Right atrium auricular region (tissue), 2 donors: ENCODE measurements at regions not wholly inside any gene's neighbourhood (a gene's known extent, or its start where the extent isn't known, plus 50 kb on each side); places are given as distances from the start of the nearest gene placed in this dataset.
"Not testable (repeated sequence)": the region's sequence is repeated elsewhere in the genome, so short reads cannot be mapped to it uniquely, and the experiment has no call there.

Source experiments
- DNase-seq: peaks from one replicate; pipeline ENCODE4 v3.0.0-alpha.2; 2019; ENCODE audit warnings: low spot score
- H3K27ac ChIP-seq, 2 donors: fragments of 200-600 bp; sonication (generic); 1 replicate in 1 of 2; 2 replicates in 1 of 2; pipeline ENCODE4 v1.5.1; 2016 to 2019
- H3K27me3 ChIP-seq, 2 donors: fragments of 200-600 bp; sonication (generic); one replicate each; pipeline versions ENCODE4 v1.5.1 to v1.6.0; 2017 to 2019
- H3K36me3 ChIP-seq: fragments of 200-600 bp; sonication (generic); one replicate; pipeline ENCODE4 v1.5.1; 2016
- H3K4me1 ChIP-seq, 2 donors: fragments of 200-600 bp; sonication (generic); one replicate each; pipeline versions ENCODE4 v1.5.1 to v1.6.0; 2017 to 2019
- H3K4me3 ChIP-seq, 2 donors: fragments of 200-600 bp; sonication (generic); 1 replicate in 1 of 2; 2 replicates in 1 of 2; pipeline ENCODE4 v1.5.1; 2017 to 2019; ENCODE audit warnings: mild to moderate bottlenecking in 1 of 2, moderate library complexity in 1 of 2
- H3K9me3 ChIP-seq, 2 donors: fragments of 200-600 bp; sonication (generic); one replicate each; pipeline ENCODE4 v1.5.1; 2019
- TF ChIP-seq, protein P1 (sequence below), 2 donors: fragments of 200-600 bp; sonication (generic); IDR thresholded peaks; one replicate each; pipeline ENCODE4 v1.5.1; 2019; ENCODE audit warnings: antibody characterized with exemption in 2 of 2

DNA sequence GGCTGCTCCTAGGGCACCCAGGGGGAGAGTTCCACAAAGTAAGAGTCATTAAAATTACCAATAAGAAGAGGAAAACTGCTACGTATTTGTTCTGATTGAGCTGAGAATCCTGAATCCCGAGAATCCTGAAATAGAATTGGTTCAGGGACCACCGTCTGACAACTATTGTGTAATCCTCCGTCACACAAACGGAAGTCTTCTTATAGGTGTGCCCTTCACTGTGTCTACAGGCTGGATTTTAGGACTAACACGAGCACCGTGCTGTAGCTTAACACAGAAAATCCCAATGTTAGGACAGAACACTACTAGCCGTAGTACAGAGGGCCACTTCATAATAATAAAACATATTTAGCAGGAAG is 50.6 kb upstream of the RNF182 start:
- peaks cover 0 to 11% of the 10 kb centered on the region in 2 donors for H3K4me1 ChIP-seq
- no peaks in the 10 kb centered on the region for H3K36me3 ChIP-seq
- no peak overlapping the region for H3K27ac ChIP-seq
- no peaks in the 10 kb centered on the region for H3K27me3 ChIP-seq
- peak overlapping the region in 1 of 2 donors; percentile 52 for H3K4me3 ChIP-seq
- TF ChIP-seq, protein P1, sequence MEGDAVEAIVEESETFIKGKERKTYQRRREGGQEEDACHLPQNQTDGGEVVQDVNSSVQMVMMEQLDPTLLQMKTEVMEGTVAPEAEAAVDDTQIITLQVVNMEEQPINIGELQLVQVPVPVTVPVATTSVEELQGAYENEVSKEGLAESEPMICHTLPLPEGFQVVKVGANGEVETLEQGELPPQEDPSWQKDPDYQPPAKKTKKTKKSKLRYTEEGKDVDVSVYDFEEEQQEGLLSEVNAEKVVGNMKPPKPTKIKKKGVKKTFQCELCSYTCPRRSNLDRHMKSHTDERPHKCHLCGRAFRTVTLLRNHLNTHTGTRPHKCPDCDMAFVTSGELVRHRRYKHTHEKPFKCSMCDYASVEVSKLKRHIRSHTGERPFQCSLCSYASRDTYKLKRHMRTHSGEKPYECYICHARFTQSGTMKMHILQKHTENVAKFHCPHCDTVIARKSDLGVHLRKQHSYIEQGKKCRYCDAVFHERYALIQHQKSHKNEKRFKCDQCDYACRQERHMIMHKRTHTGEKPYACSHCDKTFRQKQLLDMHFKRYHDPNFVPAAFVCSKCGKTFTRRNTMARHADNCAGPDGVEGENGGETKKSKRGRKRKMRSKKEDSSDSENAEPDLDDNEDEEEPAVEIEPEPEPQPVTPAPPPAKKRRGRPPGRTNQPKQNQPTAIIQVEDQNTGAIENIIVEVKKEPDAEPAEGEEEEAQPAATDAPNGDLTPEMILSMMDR (IDR thresholded peaks at IDR 0.05): no peak
- H3K9me3 ChIP-seq: no peaks in the 10 kb centered on the region
- DNase-seq: no peak

DNA sequence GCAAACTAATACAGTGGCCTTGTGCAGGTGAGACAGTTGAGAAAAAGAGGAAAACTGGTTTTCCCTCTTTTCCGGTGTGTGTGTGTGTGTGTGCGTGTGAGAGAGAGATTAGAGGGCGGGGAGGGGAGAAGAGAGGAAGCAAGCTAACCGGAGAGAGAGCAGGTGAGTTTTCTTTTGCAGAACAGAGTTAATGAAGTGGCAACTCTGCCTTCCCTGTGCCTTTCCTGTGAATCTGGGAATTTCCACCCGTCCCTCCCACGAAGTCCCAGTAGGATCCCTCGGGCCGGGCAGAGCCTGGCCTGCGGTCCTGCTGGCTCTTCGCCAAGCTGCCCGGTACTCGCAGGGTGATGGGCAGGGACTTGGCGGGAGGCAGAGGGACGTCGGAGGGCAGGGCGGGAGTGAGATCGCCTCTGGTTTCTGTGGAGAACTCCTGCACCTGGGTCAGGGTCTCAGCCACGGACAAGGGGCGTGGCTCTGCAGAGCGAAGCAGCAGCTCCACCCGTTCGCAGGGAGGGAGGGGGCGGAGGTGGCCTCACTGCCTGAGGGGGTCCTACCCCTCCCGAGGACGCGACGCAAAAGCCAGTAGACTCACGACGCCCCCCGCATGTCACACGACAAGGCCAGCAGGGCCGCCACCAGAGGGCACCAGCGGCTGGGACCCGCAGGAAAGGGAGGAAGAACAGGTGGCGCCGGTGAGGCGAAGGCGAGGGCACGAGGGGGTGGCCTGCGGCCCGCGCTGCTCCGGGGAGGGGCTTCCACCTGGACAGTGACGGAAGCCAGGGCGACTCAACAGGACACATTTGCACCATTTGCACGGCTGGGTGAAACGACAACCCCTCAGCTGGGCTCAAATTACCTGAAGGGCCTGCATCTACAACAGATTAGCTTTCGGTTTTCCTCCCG is 51.2 kb upstream of the RNF182 start:
- H3K36me3 ChIP-seq: no peaks in the 10 kb centered on the region
- H3K4me1 ChIP-seq: peaks cover 0 to 11% of the 10 kb centered on the region in 2 donors
- DNase-seq: peak; percentile 57

DNA sequence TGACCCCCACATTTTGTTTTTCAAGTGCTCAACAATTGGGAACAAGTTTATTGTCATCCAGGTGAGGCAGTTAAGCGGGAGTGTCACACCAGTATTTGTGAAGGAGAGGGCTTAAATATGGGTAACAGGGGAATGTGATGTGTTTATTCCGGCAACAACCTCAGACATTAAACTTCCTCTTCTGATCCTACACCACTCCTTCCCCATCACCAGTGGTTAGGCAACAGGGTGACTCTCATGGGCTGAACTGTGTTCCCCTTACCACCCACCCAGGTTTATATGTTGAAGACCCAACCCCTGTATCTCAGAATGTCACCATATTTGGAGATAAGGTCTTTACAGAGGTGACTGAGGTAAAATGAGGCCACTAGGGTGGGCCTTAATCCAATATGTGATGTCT is 52.1 kb upstream of the RNF182 start:
- no peaks in the 10 kb centered on the region for H3K9me3 ChIP-seq
- peaks cover 0 to 11% of the 10 kb centered on the region in 2 donors for H3K4me1 ChIP-seq
- no peaks in the 10 kb centered on the region for H3K27me3 ChIP-seq
- TF ChIP-seq, protein P1 (IDR thresholded peaks at IDR 0.05): no peak
- H3K36me3 ChIP-seq: no peaks in the 10 kb centered on the region
- H3K4me3 ChIP-seq: no peak overlapping the region
- H3K27ac ChIP-seq: no peak overlapping the region
- no peak for DNase-seq

More for the DNA sequence above, 51.2 kb upstream of the RNF182 start:
- H3K27ac ChIP-seq: no peak overlapping the region
- H3K9me3 ChIP-seq: no peaks in the 10 kb centered on the region
- TF ChIP-seq, protein P1 (IDR thresholded peaks at IDR 0.05): peak; percentile 43 to 74
- H3K27me3 ChIP-seq: no peaks in the 10 kb centered on the region
- peak overlapping the region; percentile 24 to 52 for H3K4me3 ChIP-seq

DNA sequence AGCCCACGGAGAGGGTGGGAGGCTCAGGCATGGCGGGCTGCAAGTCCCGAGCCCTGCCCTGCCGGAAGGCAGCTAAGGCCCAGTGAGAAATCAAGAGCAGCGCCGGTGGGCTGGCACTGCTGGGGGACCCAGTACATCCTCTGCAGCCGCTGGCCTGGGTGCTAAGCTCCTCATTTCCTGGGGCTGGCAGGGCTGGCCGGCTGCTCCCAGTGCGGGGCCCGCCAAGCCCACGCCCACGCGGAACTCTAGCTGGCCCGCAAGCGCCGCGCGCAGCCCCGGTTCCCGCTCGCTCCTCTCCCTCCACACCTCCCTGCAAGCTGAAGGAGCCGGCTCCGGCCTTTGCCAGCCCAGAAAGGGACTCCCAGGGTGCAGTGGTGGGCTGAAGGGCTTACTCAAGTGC is 52.7 kb upstream of the RNF182 start:
- H3K36me3 ChIP-seq, H3K9me3 ChIP-seq, H3K27me3 ChIP-seq, H3K27ac ChIP-seq, DNase-seq, H3K4me3 ChIP-seq: not testable (repeated sequence)
- H3K4me1 ChIP-seq: peaks cover 0 to 11% of the 10 kb centered on the region in 2 donors

DNA sequence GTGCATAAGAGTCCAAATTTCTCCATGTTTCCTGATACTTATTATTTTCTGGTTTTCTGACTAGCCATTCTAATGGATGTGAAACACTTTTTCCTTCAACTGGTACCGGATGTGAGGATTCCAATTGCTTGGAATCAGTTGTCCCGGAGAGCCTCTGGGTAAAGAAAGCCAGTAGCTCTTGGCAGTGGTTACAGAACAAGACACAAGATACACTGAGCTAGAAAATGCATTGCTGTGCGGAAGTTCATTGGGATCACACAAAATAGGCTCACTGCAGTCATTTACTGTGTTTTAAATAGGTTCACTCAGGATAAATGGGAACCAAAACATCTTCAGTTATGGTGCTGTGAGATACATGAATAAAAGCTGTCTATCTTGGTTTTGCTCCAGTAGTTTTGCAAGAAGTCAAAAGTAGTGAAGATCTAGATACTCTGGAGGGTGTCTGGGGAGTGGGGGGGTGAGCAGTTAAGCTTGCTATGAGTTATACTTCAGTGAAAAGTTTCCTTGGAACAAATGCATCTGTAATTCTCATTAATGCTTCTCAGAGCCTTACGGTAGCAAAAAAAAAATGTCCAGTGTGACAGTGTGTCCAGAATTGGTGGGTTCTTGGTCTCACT is 54.4 kb upstream of the RNF182 start:
- Histone ChIP-seq H3K9me3 (no peaks in the 10 kb centered on the region), H3K27ac (no peak overlapping the region), H3K36me3 (no peaks in the 10 kb centered on the region), H3K4me3 (no peak overlapping the region), H3K27me3 (no peaks in the 10 kb centered on the region), H3K4me1 (peaks cover 0 to 11% of the 10 kb centered on the region in 2 donors)
- TF ChIP-seq, protein P1 (IDR thresholded peaks at IDR 0.05): no peak
- DNase-seq: no peak

DNA sequence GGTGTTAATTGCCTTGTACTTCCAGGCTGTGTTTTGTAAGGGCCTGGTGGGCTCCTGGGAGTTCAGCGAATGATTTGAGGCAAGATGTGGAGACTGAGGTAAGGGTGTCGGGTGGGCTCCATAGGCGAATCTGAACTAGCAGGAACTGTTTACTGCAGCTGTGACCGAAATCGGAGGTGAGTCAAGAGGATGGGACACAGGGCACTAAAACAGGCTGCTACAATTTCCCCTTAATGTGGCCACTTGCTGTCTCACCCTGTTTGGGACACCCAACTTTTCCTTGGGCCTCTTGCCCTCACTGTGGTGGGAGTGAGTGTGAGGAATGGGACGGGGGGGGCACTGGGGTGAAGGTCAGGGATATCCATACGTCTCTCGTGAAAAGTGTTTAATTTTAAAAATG is 53.9 kb upstream of the MCUR1 start:
- peak; percentile 23 for DNase-seq
- no peaks in the 10 kb centered on the region for H3K36me3 ChIP-seq
- H3K27ac ChIP-seq: no peak overlapping the region
- H3K4me1 ChIP-seq: peaks cover 0 to 1% of the 10 kb centered on the region in 2 donors
- TF ChIP-seq, protein P1 (IDR thresholded peaks at IDR 0.05): no peak
- no peaks in the 10 kb centered on the region for H3K27me3 ChIP-seq
- H3K4me3 ChIP-seq: no peak overlapping the region
- H3K9me3 ChIP-seq: no peaks in the 10 kb centered on the region
